Esophagus muscularis mucosa (tissue), 4 donors: ENCODE measurements at regions not wholly inside any gene's neighbourhood (a gene's known extent, or its start where the extent isn't known, plus 50 kb on each side); places are given as distances from the start of the nearest gene placed in this dataset.

ENCODE experiments used
- EP300 ChIP-seq: sonication (generic); formaldehyde crosslinking; IDR thresholded peaks from one replicate; pipeline ENCODE4 v1.6.1; 2017; ENCODE audit warnings: antibody characterized with exemption
- POLR2A ChIP-seq: fragments of 450-650 bp; IDR thresholded peaks from one replicate; pipeline ENCODE4 v1.6.1; 2017; ENCODE audit warnings: antibody characterized with exemption, moderate library complexity, mild to moderate bottlenecking, low read depth
- POLR2AphosphoS5 ChIP-seq, 2 donors: sonication (generic); formaldehyde crosslinking; IDR thresholded peaks; one replicate each; pipeline ENCODE4 v1.6.1; 2017; ENCODE audit warnings: antibody characterized with exemption in 2 of 2
- TF ChIP-seq, protein P1 (sequence below), 3 experiments: fragments of 200-600 bp in 2 of 3; fragments of 450-650 bp in 1 of 3; sonication (generic) in 2 of 3; IDR thresholded peaks; one replicate each; pipeline ENCODE4 v1.5.1; 2017 to 2019; ENCODE audit warnings: antibody characterized with exemption in 3 of 3, mild to moderate bottlenecking in 2 of 3, moderate library complexity in 1 of 3

DNA sequence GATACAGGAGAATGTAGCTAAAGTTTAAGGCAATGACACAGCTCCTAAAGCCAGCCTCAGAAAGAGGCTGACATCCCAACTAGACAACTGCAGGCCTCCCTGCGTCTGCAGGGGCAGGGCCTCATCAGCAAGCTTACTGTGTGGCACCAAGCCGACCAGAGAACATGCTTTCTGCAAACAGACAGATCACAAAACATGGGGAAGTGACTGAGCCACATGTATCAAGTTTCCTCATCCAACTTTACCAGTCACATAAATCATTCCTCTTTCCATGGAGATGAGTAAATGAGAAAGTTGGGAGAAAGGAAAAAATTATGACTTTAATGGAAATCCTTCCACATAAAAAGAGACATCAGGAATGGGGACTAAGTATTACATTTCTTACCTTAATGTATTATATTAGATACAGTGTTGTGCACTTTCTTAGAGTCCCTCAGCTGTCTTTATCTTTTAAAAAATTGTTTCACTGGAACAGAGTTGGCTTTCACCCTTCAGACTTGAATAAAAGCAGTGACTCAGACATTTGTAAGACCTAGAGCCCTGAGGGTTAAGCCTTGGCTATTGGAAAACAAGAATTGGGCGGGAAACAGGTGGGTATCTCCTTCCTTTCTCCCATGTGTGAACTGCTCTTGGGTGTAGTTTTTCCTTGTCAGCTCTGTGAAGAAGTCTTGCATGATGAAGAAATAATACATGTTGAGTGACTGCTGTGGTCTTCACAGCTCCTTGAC, 305.7 kb upstream of the SNX7 start:
- TF ChIP-seq, protein P1, sequence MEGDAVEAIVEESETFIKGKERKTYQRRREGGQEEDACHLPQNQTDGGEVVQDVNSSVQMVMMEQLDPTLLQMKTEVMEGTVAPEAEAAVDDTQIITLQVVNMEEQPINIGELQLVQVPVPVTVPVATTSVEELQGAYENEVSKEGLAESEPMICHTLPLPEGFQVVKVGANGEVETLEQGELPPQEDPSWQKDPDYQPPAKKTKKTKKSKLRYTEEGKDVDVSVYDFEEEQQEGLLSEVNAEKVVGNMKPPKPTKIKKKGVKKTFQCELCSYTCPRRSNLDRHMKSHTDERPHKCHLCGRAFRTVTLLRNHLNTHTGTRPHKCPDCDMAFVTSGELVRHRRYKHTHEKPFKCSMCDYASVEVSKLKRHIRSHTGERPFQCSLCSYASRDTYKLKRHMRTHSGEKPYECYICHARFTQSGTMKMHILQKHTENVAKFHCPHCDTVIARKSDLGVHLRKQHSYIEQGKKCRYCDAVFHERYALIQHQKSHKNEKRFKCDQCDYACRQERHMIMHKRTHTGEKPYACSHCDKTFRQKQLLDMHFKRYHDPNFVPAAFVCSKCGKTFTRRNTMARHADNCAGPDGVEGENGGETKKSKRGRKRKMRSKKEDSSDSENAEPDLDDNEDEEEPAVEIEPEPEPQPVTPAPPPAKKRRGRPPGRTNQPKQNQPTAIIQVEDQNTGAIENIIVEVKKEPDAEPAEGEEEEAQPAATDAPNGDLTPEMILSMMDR (IDR thresholded peaks at IDR 0.05), result no peak
- no peak for TF ChIP-seq POLR2A
- no peak for TF ChIP-seq POLR2AphosphoS5 (IDR thresholded peaks at IDR 0.05)
- no peak for TF ChIP-seq EP300
